ENCODE measurements at regions not wholly inside any gene's neighbourhood (a gene's known extent, or its start where the extent isn't known, plus 50 kb on each side); places are given as distances from the start of the nearest gene placed in this dataset.

DNA sequence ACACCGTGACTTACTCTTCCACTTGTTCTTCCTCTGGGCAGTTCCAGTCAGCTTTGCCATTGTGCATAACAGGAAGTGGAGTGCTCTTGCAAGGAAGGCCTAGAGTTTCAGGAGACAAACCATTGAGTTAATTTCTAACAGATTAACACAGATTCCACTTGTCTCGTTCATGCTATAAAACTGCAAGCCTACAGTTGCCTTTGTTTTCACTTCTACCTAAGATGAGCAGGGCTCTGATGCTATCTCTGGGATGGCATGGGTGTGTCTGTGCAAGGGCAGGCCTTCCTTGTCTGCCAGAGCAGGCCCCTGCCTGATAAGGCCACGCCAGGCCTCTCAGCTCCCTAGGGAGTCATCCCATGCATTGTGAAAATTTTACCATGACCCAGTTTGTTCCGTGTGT, 67.7 kb upstream of the PGRMC2 start:
- intact Hi-C loops (cut with micrococcal nuclease) = no loop called here
- WGBS (ENCODE audit: insufficient coverage) = 100% methylated on average over 2 of the region's 4 CpGs
- ATAC-seq (ENCODE audit: low read depth) (no peak), DNase-seq (no peak)
- H3K4me2 ChIP-seq (replicated peaks; ENCODE audit: low read depth, low read length, poor library complexity, severe bottlenecking) = no peak overlapping the region
- ChIA-PET CTCF (no interaction called here), POLR2A (no interaction called here)
- no peak overlapping the region for H2AFZ ChIP-seq (ENCODE audit: insufficient read depth, low read depth, low read length, poor library complexity, severe bottlenecking)
- H3K4me3 Mint-ChIP-seq = no peak overlapping the region
- no peaks in the 10 kb centered on the region for H3K36me3 ChIP-seq (replicated peaks in 1 of 2; ENCODE audit: control extremely low read depth in 1 of 2, control insufficient read depth in 1 of 2, extremely low read depth in 1 of 2, insufficient read depth in 2 of 2, low read length in 1 of 2)
- H3K27ac Mint-ChIP-seq = no peak overlapping the region
- H3K4me3 ChIP-seq (ENCODE audit: control extremely low read depth in 1 of 5, extremely low read depth in 1 of 5, insufficient read depth in 1 of 5, low read depth in 2 of 5, low read length in 4 of 5) = no peak overlapping the region
- no peak for TF ChIP-seq EZH2 (IDR thresholded peaks at IDR 0.05; ENCODE audit: borderline replicate concordance, insufficient read depth, low read depth, low read length, poor library complexity, severe bottlenecking)
- TF ChIP-seq, protein P1, sequence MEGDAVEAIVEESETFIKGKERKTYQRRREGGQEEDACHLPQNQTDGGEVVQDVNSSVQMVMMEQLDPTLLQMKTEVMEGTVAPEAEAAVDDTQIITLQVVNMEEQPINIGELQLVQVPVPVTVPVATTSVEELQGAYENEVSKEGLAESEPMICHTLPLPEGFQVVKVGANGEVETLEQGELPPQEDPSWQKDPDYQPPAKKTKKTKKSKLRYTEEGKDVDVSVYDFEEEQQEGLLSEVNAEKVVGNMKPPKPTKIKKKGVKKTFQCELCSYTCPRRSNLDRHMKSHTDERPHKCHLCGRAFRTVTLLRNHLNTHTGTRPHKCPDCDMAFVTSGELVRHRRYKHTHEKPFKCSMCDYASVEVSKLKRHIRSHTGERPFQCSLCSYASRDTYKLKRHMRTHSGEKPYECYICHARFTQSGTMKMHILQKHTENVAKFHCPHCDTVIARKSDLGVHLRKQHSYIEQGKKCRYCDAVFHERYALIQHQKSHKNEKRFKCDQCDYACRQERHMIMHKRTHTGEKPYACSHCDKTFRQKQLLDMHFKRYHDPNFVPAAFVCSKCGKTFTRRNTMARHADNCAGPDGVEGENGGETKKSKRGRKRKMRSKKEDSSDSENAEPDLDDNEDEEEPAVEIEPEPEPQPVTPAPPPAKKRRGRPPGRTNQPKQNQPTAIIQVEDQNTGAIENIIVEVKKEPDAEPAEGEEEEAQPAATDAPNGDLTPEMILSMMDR (IDR thresholded peaks at IDR 0.05) = no peak
- H4K20me1 ChIP-seq (ENCODE audit: control insufficient read depth, insufficient read depth, low read length, poor library complexity, severe bottlenecking) = no peaks in the 10 kb centered on the region
- H3K27me3 Mint-ChIP-seq = no peaks in the 10 kb centered on the region
- no peaks in the 10 kb centered on the region for H3K9me3 Mint-ChIP-seq (ENCODE audit: insufficient read depth)
- no peaks in the 10 kb centered on the region for H3K79me2 ChIP-seq (ENCODE audit: control insufficient read depth, insufficient read depth, low read length)
- H3K4me1 ChIP-seq (ENCODE audit: control insufficient read depth in 2 of 2, insufficient read depth in 2 of 2, low read length in 2 of 2) = no peaks in the 10 kb centered on the region
- no peak overlapping the region for H3K27ac ChIP-seq (ENCODE audit: low read length in 2 of 2)
- no peaks in the 10 kb centered on the region for H3K27me3 ChIP-seq (replicated peaks in 1 of 4; ENCODE audit: control extremely low read depth in 1 of 4, control insufficient read depth in 3 of 4, insufficient read depth in 4 of 4, low read length in 3 of 4)
- H3K4me1 Mint-ChIP-seq = no peaks in the 10 kb centered on the region
- H3K9me3 ChIP-seq (ENCODE audit: control extremely low read depth in 1 of 3, control insufficient read depth in 2 of 3, insufficient read depth in 1 of 3, low read length in 2 of 3) = no peaks in the 10 kb centered on the region
- no peak overlapping the region for H3K9ac ChIP-seq (ENCODE audit: low read length)

DNA sequence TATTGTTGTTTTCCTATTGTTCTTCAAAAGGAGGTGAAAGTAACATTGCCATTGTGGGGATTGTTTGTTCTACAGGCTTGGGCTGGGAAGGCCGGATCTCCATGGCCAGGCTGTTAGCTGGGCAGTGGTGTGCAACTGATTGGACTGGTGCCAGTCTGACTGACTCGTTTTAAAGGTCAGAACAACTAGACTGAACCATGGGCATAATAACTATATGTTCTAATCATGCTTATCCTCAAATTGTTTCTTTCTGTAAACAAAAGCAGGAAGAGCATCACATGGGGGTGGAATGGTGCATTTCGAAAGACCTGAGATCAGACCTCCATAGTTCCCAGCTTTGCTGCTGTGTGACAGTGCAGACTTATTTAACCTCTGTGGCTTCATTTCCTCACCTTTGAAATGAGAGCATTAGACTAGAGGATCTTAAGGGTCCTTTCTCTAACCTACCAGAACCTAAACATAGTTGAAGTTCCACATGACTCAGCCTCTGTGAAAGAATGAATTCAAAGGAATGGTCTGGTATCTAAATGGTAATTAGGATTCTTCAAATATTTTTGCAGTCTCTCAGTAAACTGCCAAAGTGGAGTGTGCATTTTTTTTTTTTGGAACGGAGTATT, 66.7 kb upstream of the PGRMC2 start:
- H3K9ac ChIP-seq (ENCODE audit: low read length) = no peak overlapping the region
- H3K4me1 ChIP-seq (ENCODE audit: control insufficient read depth in 2 of 2, insufficient read depth in 2 of 2, low read length in 2 of 2) = no peaks in the 10 kb centered on the region
- H2AFZ ChIP-seq (ENCODE audit: insufficient read depth, low read depth, low read length, poor library complexity, severe bottlenecking) = no peak overlapping the region
- no peak overlapping the region for H3K4me3 Mint-ChIP-seq
- WGBS (ENCODE audit: insufficient coverage) = 57% methylated on average over 1 of the region's 4 CpGs
- H3K9me3 Mint-ChIP-seq (ENCODE audit: insufficient read depth) = no peaks in the 10 kb centered on the region
- no peak overlapping the region for H3K4me2 ChIP-seq (replicated peaks; ENCODE audit: low read depth, low read length, poor library complexity, severe bottlenecking)
- H3K4me3 ChIP-seq (ENCODE audit: control extremely low read depth in 1 of 5, extremely low read depth in 1 of 5, insufficient read depth in 1 of 5, low read depth in 2 of 5, low read length in 4 of 5) = no peak overlapping the region
- DNase-seq (no peak), ATAC-seq (ENCODE audit: low read depth) (no peak)
- H3K27ac Mint-ChIP-seq = no peak overlapping the region
- H3K4me1 Mint-ChIP-seq = no peaks in the 10 kb centered on the region
- H4K20me1 ChIP-seq (ENCODE audit: control insufficient read depth, insufficient read depth, low read length, poor library complexity, severe bottlenecking) = no peaks in the 10 kb centered on the region
- POLR2A ChIA-PET = no interaction called here
- no peaks in the 10 kb centered on the region for H3K79me2 ChIP-seq (ENCODE audit: control insufficient read depth, insufficient read depth, low read length)
- no peaks in the 10 kb centered on the region for H3K36me3 ChIP-seq (replicated peaks in 1 of 2; ENCODE audit: control extremely low read depth in 1 of 2, control insufficient read depth in 1 of 2, extremely low read depth in 1 of 2, insufficient read depth in 2 of 2, low read length in 1 of 2)
- TF ChIP-seq, protein P1 (IDR thresholded peaks at IDR 0.05) = no peak
- no peak for TF ChIP-seq EZH2 (IDR thresholded peaks at IDR 0.05; ENCODE audit: borderline replicate concordance, insufficient read depth, low read depth, low read length, poor library complexity, severe bottlenecking)
- CTCF ChIA-PET = no interaction called here
- no peaks in the 10 kb centered on the region for H3K27me3 ChIP-seq (replicated peaks in 1 of 4; ENCODE audit: control extremely low read depth in 1 of 4, control insufficient read depth in 3 of 4, insufficient read depth in 4 of 4, low read length in 3 of 4)
- no peak overlapping the region for H3K27ac ChIP-seq (ENCODE audit: low read length in 2 of 2)
- intact Hi-C loops (cut with micrococcal nuclease) = no loop called here
- no peaks in the 10 kb centered on the region for H3K9me3 ChIP-seq (ENCODE audit: control extremely low read depth in 1 of 3, control insufficient read depth in 2 of 3, insufficient read depth in 1 of 3, low read length in 2 of 3)
- H3K27me3 Mint-ChIP-seq = no peaks in the 10 kb centered on the region
